Hematopoietic multipotent progenitor cell treated with erythropoietin and hydrocortisone succinate and interleukin-3 and kit ligand, for 8 days (in vitro differentiated cells): ENCODE measurements at regions not wholly inside any gene's neighbourhood (a gene's known extent, or its start where the extent isn't known, plus 50 kb on each side); places are given as distances from the start of the nearest gene placed in this dataset.

Experiments
- DNase-seq: peaks from one replicate; pipeline ENCODE4 v3.0.0-alpha.2; 2015

GRCh38 chr20:7178004-7178403, 410.5 kb downstream of the BMP2 start:
- no peak for DNase-seq

GRCh38 chr20:7180256-7181045, 413.0 kb downstream of the BMP2 start:
- DNase-seq: no peak

DNA sequence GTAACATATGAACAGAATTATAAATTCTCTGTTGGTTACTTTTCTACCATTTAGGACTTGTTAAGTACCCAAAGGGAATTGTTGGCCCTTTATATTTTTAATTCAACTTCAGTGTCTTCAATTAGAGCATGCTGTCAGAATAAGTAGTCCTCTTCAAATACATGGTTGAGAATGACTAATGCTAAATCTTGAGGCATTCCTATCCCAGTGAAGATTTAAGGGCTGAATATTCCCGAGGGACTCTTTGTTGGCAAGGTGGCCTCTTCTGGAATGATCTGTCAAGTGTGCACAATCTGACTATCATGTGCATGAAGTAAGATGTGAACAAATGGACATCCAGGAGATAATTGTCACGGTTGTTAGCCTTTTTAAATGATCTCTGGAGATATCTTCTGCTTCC, 421.7 kb downstream of the BMP2 start:
- no peak for DNase-seq

DNA sequence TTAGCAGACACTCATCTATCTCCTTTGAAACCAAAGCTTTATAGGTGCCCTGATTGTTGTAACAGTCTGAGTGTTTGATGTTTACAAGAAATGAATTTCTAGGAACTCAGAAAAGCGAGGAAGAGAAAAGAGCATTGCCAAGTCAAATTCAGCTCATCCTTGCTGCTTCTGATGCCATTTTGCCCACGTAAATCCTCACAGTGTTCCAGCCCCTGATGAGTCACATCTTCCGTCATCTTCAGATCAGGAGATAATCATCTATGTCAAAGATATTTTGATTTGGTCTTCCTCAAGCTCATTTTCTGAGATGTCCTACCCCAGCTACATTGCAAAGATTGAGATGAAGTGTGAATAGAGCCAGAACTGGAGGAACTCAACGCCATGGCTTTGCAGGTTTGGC, 426.2 kb downstream of the BMP2 start:
- DNase-seq: no peak

- no peak for DNase-seq
Measured at GRCh38 chr20:7195704-7196103, 428.2 kb downstream of the BMP2 start.

DNA sequence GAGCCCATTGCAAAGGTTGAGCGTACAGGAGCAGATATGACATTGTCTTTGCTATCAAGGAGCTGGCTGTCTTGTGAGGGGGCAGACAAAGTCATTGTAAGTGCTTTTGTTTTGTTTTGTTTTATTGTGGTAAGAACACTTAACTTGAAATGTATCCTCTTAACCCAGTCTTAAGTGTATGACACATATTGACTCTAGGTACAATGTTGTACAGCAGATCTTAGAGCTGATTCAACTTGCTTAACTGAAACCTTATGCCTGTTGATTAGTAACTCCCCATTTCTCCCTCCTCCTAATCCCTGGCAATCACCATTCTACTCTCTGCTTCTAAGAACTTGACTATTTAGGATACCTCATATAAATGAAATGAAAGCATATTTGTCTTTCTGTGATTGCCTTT, 429.0 kb downstream of the BMP2 start:
- DNase-seq: no peak

DNA sequence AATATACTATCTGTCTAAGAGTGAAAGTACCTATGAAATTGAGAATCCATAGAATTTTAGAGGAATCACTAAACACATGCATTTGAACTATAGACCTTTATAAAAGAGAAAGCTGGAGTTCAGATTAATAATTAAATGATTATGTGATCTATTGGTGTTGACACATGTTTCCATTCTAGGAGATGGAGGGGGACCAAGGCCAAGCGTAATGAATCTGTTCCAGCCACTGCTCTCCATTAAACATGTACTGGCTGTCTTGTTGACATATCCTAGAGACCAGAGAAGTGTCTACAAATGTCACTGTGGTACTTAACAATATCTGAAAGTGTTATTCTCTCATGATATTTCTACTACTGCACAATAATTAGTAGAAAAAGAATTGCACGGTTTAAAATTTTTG, 432.4 kb downstream of the BMP2 start:
- DNase-seq: no peak

DNA sequence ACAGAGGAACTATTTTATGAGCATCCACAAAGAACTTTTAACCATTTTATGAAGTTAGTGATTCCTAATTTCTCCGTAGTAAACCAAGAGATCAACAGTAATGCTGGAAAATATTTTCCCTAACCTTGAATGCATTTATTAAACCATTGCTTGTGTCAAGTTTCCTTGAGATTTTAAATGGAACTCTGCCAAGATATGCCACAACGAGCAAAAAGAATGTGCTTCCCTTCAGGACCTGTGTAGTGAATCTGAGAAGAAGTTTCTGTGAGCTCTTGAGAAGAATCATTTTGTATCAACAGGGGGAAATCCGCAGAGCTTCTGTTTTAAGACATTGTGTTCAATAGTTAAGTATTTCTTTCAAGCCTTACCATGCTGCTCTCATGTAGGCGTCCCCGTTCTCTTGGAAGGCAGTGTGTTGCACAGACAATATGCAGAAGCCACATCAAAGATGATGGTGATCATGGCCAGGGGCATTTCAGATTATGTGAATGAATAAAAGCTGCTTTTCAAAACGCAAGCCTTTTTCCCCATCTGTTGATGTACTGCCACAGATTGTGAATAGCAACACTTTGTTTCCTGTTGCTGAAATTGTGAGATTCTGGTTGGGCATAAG, 439.8 kb downstream of the BMP2 start:
- DNase-seq: no peak

DNA sequence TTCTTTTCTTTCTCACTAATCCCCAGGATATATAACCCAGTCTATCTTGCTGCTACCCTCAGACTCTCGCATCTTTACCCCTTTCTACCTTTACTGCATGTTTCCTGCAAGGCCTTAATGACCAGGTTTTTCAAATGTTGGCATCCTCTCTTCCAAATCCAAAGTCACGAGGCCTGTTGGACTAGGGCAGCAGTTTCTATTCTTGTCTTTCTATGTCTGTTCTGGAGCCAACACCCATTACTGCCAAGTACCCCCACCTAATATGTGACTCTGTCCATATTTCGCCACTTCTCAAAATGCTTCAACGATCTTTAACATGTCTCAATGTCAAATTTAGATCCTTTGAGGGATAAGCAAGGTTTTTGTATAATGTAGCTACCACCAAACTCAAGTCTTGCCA, 443.4 kb downstream of the BMP2 start:
- no peak for DNase-seq

GRCh38 chr20:7214081-7214740, 446.7 kb downstream of the BMP2 start:
- no peak for DNase-seq

- DNase-seq: no peak
Measured at GRCh38 chr20:7217606-7218005, 450.1 kb downstream of the BMP2 start.

DNA sequence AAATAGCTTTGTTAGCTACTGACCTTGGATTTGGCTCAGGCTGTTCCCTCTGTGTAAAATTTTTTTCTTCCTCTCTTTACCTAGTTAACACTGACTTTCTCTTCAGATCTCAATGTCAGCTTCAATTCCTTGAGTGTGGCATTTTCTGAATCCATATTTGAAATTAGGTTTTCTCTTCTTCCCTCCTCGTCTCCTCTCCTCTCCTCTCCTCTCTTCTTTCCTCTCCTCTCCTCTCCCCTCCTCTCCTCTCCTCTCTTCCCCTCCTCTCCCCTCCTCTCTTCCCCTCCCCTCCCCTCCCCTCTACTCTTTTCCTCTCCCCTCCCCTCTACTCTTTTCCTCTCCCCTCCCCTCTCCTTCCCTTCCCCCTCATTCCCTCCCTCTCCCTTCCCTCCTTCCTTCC, 453.3 kb downstream of the BMP2 start:
- no peak for DNase-seq

DNA sequence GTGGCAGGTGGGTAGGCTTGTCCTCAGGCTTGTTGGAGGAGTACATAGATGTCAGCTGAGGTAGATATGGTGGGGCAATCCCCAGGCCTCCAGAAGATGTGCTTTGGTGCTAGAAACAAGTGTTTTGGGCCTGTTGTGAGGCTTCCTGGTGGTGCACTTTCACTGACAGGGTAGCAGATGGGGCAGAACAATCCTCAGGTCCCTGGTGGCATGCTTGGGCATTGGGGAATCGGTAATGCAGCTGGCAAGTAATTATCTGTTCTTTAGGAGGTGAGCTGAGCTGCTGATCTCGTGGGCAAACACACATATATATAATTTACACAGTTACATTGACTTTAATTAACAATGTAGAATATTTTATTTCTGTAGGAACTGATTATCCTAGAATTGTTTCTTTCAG, 458.7 kb downstream of the BMP2 start:
- DNase-seq: no peak

DNA sequence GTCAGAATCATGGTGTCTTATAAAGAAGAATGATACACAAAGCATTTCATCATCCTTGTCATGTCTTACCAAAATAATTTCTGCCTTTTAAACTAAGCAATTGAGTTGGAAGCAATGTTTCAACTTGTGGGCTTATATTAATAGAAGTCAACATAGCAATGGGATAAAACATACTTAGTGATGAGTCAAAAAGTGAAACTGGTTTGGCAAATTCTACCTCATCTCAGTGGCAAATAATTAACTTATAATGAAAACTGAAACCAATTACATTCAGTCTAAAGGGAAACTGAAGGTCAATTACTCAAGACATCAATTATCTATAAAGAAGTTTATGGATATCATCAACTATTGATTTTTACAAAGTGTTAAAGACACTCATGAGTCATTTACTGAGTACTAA, 463.8 kb downstream of the BMP2 start:
- DNase-seq: no peak

- DNase-seq: no peak
Measured at GRCh38 chr20:7232796-7233195, 465.3 kb downstream of the BMP2 start.

- DNase-seq: no peak
Measured at GRCh38 chr20:7237251-7237650, 469.8 kb downstream of the BMP2 start.

DNA sequence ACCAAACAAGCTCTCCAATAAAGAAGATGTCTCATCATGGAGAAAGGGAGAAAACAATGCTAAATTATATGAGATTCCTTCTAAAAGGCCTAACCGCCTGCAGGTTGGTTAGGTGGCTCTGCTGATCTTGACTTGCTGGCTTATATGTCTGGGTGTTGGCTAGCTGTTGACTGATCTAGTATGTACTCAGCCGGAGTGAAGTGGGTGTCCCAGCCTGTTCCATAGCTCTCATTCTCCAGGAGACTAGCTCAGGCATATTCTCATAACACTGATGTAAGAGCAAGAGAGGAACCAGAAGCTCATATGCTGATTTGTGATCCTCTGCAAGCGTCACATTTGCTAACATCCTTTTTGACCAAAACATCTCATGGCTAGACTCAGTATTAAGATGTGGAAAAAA, 473.0 kb downstream of the BMP2 start:
- no peak for DNase-seq

- DNase-seq: no peak
Measured at GRCh38 chr20:7248281-7249201, 481.1 kb downstream of the BMP2 start.

DNA sequence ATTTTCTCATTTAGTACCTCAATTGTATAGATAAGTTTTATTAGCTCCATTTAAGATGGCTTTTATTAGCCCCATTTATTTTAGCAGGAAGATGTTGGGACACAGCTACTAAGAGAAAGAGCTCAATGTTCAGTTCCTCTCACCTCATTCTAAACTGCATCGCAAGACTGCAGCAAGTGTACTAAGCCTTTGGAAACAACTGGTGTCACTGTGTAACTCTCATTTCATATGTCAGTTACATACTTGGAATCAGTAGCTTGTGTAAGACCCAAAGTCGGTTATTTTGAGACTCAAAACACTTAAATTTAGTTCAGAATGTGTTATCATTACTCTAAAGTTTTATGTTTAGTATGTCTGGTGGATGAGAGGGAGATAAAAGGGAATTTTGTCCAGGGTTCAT, 482.9 kb downstream of the BMP2 start:
- DNase-seq: no peak

DNA sequence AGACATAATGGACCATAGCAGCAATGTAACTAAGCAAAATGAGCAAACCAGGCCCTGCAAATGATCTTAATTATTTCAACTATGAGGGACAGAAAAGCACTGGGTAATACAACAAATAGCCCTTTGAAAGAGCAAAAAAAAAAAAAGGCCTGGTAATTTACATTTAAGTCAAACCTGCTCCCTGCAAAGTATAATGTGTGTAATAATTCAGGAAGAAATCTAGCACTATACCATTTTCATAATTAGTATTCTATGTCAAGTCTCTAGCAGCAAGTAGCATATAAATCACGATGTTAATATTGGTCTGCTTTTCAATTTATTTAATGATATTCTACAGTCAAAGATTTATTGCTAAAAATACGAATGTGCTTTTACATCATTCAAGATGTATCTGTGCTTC, 489.6 kb downstream of the BMP2 start:
- DNase-seq: no peak

DNA sequence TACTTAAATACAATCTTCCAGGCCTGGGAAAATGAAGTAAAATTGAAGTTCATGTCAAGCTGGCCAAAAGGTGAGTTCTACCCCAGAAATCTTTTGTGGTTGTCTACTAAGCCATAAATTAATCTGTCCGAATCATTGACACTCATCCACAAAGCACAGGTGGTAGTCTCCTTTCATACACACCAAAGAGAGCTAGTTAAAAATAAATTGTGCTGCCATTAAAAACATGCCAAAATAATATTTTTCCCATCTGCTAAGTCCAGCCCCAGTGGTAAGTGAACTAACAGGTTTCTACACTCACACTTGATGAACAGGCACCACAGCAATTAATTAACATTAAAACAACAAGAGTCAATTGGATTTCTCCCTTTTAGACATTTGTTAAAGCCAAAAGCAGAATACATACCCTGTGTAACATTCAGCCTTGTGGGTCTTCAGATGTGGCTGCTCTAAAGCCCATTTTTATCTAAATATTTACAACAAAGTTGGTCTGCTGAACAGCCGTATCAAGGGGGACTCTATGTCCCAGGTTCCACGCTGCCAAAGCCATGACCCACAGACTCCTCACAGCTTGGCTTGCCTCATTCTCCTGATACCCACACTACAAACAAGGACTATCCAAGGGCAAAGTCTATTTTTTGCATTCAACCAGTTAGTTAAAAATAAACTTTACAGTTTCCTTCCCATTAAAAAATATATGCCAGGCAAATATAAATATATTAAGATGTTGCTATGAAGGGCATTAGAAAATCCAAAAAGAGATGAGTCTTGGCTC, 490.4 kb downstream of the BMP2 start:
- DNase-seq: no peak

DNA sequence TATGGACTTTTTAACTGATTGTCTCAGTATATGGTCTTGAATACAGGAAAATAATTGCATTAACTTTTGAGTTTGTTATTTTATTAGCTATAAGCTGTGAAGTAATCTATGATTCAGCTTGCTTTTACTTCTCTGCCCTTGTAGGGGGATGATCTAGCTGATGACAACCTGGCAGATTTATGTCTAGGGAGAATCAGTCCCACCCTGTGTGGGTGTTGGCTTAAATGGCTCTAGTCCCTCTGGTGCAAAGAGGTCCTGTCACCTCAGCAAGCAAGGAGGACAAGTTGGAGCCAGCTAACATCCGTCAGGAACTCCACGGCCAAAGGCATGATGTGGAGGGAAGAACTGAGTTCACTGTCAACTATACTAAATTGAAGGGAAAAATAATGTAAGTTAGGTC, 495.3 kb downstream of the BMP2 start:
- DNase-seq: no peak
